ENCODE measurements at regions not wholly inside any gene's neighbourhood (a gene's known extent, or its start where the extent isn't known, plus 50 kb on each side); places are given as distances from the start of the nearest gene placed in this dataset.
A peak's percentile ranks its signal among the peaks of the same experiment; 100 is the strongest.

DNA sequence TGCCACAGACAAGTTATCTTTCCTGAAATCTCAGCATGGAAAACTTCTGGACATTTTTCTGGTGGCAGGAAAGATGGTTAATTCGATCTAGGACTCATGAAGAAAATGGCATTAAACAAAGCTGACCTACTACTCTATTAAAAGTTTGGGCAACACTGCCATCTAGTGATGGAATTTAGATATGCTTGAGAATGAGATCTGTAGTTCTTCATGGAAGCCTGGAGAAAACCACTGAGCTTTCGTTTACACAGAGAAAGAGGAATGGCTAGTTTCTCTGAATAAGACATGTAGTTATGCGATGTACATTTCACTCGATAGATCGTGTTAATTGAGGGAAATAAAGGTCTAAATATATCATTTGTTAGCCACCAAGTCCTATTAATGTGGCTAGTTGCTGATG, 51.7 kb upstream of the CHRDL1 start:
- peak; percentile 68 for DNase-seq

DNA sequence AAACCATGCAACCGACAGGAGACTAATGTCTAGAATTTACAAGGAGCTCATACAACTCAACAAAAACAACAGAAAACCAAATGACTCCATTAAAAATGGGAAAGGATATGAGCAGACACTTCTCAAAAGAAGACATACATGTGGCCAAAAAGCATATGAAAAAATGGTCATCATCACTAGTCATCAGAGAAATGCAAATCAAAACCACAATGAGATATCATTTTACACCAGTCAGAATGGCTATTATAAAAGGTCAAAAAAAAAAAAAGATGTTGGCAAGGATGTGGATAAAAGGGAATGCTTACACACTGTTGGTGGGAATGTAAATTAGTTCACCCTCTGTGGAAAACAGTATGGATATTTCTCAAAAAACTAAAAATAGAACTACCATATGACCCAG, 50.5 kb upstream of the CHRDL1 start:
- DNase-seq = no peak

Measured in activated CD4-positive, alpha-beta T cell treated with anti-CD3 and anti-CD28 coated beads, Interleukin-2, Interleukin-6, amounts not matched to agents 100 ng/mL and 50 ng/mL, durations not matched to agents 16 hours and 8 hours (primary cell).